H1 (cell line): ENCODE measurements at regions not wholly inside any gene's neighbourhood (a gene's known extent, or its start where the extent isn't known, plus 50 kb on each side); places are given as distances from the start of the nearest gene placed in this dataset.

ENCODE experiments used
- CTCF ChIA-PET: fragments of 300-600 bp; sonication (Branson Sonifier 250); formaldehyde crosslinking; loops from one replicate; lab custom pipeline; 2021; ENCODE audit not compliant: partially characterized antibody; lab: Charles Lee
- POLR2A ChIA-PET: fragments of 300-600 bp; sonication (Branson Sonifier 250); formaldehyde crosslinking; loops from one replicate; lab custom pipeline; 2021; ENCODE audit warnings: inconsistent platforms; ENCODE audit not compliant: partially characterized antibody; lab: Charles Lee
- DNase-seq, 2 experiments: peaks; one replicate each; pipeline versions ENCODE4 v3.0.0 to v3.0.0-alpha.2; 2010 to 2022; ENCODE audit warnings: low spot score in 2 of 2, low read depth in 1 of 2, mixed read lengths in 1 of 2
- FAIRE-seq: peaks from 2 replicates; lab custom pipeline; 2011; peaks lifted over from hg19 to GRCh38; lab: Jason Lieb, UNC
- H2AFZ ChIP-seq: 2 replicates; pipeline ENCODE4 v1.8.1; 2012; ENCODE audit warnings: low read length, inconsistent platforms
- H2AK5ac ChIP-seq: 2 replicates; pipeline ENCODE4 v1.6.1; 2013; ENCODE audit warnings: low read depth, low read length
- H2BK120ac ChIP-seq: replicated peaks from 2 replicates; pipeline ENCODE3; 2013; ENCODE audit warnings: low read depth, low read length, inconsistent platforms
- H2BK12ac ChIP-seq: 2 replicates; pipeline ENCODE4 v1.6.1; 2013; ENCODE audit warnings: low read depth, low read length
- H2BK15ac ChIP-seq: 2 replicates; pipeline ENCODE4 v1.6.1; 2013; ENCODE audit warnings: low read length
- H2BK20ac ChIP-seq: 2 replicates; pipeline ENCODE4 v1.6.1; 2013; ENCODE audit warnings: low read length
- H2BK5ac ChIP-seq: 2 replicates; pipeline ENCODE4 v1.6.1; 2013; ENCODE audit warnings: low read depth, low read length
- H3K14ac ChIP-seq: 2 replicates; pipeline ENCODE4 v1.6.1; 2013; ENCODE audit warnings: inconsistent platforms; ENCODE audit not compliant: insufficient read length
- H3K18ac ChIP-seq: 2 replicates; pipeline ENCODE4 v1.6.1; 2013; ENCODE audit warnings: low read length; ENCODE audit errors: extremely low read depth
- H3K23ac ChIP-seq: 2 replicates; pipeline ENCODE4 v1.6.1; 2013; ENCODE audit warnings: inconsistent platforms; ENCODE audit not compliant: insufficient read length
- H3K23me2 ChIP-seq: 2 replicates; pipeline ENCODE4 v1.6.1; 2013; ENCODE audit warnings: low read depth, low read length
- H3K27ac ChIP-seq: 2 replicates; pipeline ENCODE4 v1.6.1; 2011; ENCODE audit warnings: low read depth, low read length, inconsistent platforms
- H3K27me3 ChIP-seq, 4 experiments: replicated peaks in 1 of 4; 1 replicate in 1 of 4; 2 replicates in 3 of 4; pipeline versions ENCODE4 v1.6.1 to v1.8.1; 2011 to 2013; ENCODE audit warnings: low read length in 3 of 4, mild to moderate bottlenecking in 3 of 4, inconsistent platforms in 2 of 4, mixed read lengths in 2 of 4, moderate library complexity in 1 of 4; ENCODE audit not compliant: control insufficient read depth in 3 of 4, insufficient read depth in 3 of 4; ENCODE audit errors: extremely low read depth in 1 of 4
- H3K36me3 ChIP-seq, 4 experiments: 2 replicates each; pipeline versions ENCODE4 v1.6.1 to v1.8.1; 2011 to 2013; ENCODE audit warnings: mild to moderate bottlenecking in 4 of 4, low read length in 3 of 4, moderate library complexity in 2 of 4, control low read depth in 1 of 4, inconsistent platforms in 1 of 4; ENCODE audit not compliant: insufficient read depth in 4 of 4, control insufficient read depth in 2 of 4
- H3K4ac ChIP-seq: replicated peaks from 2 replicates; pipeline ENCODE3; 2013; ENCODE audit warnings: low read length, low read depth, mixed read lengths, inconsistent platforms; ENCODE audit not compliant: insufficient read length
- H3K4me1 ChIP-seq, 4 experiments: replicated peaks in 1 of 4; 1 replicate in 1 of 4; 2 replicates in 3 of 4; pipeline versions ENCODE4 v1.6.1 to v1.8.1; 2011 to 2013; ENCODE audit warnings: low read length in 3 of 4, inconsistent platforms in 2 of 4, mixed read lengths in 1 of 4; ENCODE audit not compliant: insufficient read depth in 4 of 4, control insufficient read depth in 3 of 4
- H3K4me2 ChIP-seq, 2 experiments: 2 replicates each; pipeline versions ENCODE4 v1.6.1 to v1.8.1; 2011 to 2013; ENCODE audit warnings: low read depth in 2 of 2, low read length in 2 of 2, control low read depth in 1 of 2, inconsistent platforms in 1 of 2, mild to moderate bottlenecking in 1 of 2; ENCODE audit not compliant: insufficient read depth in 1 of 2
- H3K4me3 ChIP-seq, 4 experiments: fragments of 200-600, 300-600 bp in 1 of 4; sonication (generic), shearing (Covaris generic), sonication (Bioruptor Twin) in 1 of 4; 2 replicates each; pipeline versions ENCODE4 v1.5.1 to v1.8.1; 2011 to 2016; ENCODE audit warnings: low read length in 4 of 4, low read depth in 3 of 4, control low read depth in 2 of 4, inconsistent platforms in 2 of 4, mild to moderate bottlenecking in 2 of 4, mixed read lengths in 1 of 4, moderate library complexity in 1 of 4; ENCODE audit not compliant: insufficient read depth in 2 of 4; ENCODE audit errors: extremely low read depth in 1 of 4
- H3K56ac ChIP-seq: replicated peaks from 2 replicates; pipeline ENCODE3; 2013; ENCODE audit warnings: low read depth, mild to moderate bottlenecking, mixed read lengths, low read length, inconsistent platforms; ENCODE audit not compliant: insufficient read length
- H3K79me1 ChIP-seq: 2 replicates; pipeline ENCODE4 v1.6.1; 2013; ENCODE audit warnings: low read depth, low read length, control low read depth
- H3K79me2 ChIP-seq, 2 experiments: 2 replicates each; pipeline versions ENCODE4 v1.6.1 to v1.8.1; 2012 to 2013; ENCODE audit warnings: low read length in 2 of 2, mild to moderate bottlenecking in 2 of 2, inconsistent platforms in 1 of 2; ENCODE audit not compliant: insufficient read depth in 2 of 2, control insufficient read depth in 1 of 2
- H3K9ac ChIP-seq, 4 experiments: replicated peaks in 1 of 4; 1 replicate in 1 of 4; 2 replicates in 3 of 4; pipeline versions ENCODE4 v1.6.1 to v1.8.1; 2011 to 2013; ENCODE audit warnings: low read depth in 3 of 4, low read length in 3 of 4, control low read depth in 2 of 4, mild to moderate bottlenecking in 2 of 4, moderate library complexity in 2 of 4, inconsistent platforms in 1 of 4; ENCODE audit errors: extremely low read depth in 1 of 4
- H3K9me3 ChIP-seq, 2 experiments: 2 replicates each; pipeline versions ENCODE4 v1.6.1 to v1.8.1; 2012 to 2013; ENCODE audit warnings: mild to moderate bottlenecking in 2 of 2, moderate library complexity in 2 of 2, control low read depth in 1 of 2, inconsistent platforms in 1 of 2, low read depth in 1 of 2, low read length in 1 of 2, mixed read lengths in 1 of 2; ENCODE audit not compliant: insufficient read depth in 2 of 2
- H4K20me1 ChIP-seq, 2 experiments: replicated peaks in 1 of 2; 2 replicates each; pipeline versions ENCODE3 to v1.8.1; 2011 to 2013; ENCODE audit warnings: inconsistent platforms in 2 of 2, low read length in 2 of 2, mild to moderate bottlenecking in 1 of 2; ENCODE audit not compliant: insufficient read depth in 2 of 2, control insufficient read depth in 1 of 2
- H4K5ac ChIP-seq: 2 replicates; pipeline ENCODE4 v1.6.1; 2013; ENCODE audit warnings: low read length, low read depth, mixed read lengths, inconsistent platforms; ENCODE audit not compliant: insufficient read length
- H4K8ac ChIP-seq: 2 replicates; pipeline ENCODE4 v1.8.0; 2013; ENCODE audit warnings: mild to moderate bottlenecking, moderate library complexity, low read length, inconsistent platforms; ENCODE audit not compliant: insufficient read depth; ENCODE audit errors: extremely low read depth
- H4K91ac ChIP-seq: replicated peaks from 2 replicates; pipeline ENCODE3; 2013; ENCODE audit warnings: low read length, mixed read lengths, inconsistent platforms; ENCODE audit not compliant: insufficient read length
- CEBPB ChIP-seq: IDR thresholded peaks from 2 replicates; pipeline ENCODE4 v1.6.1; 2012; ENCODE audit warnings: low read depth, low read length
- HDAC2 ChIP-seq, 2 experiments: fragments of 300-600 bp in 1 of 2; sonication (generic) in 1 of 2; IDR thresholded peaks; 2 replicates each; pipeline ENCODE4 v1.6.1; 2011 to 2012; ENCODE audit warnings: low read depth in 2 of 2, low read length in 2 of 2, mild to moderate bottlenecking in 2 of 2, moderate library complexity in 2 of 2, borderline replicate concordance in 1 of 2, inconsistent platforms in 1 of 2
- KDM4A ChIP-seq: IDR thresholded peaks from one replicate; pipeline ENCODE4 v1.7.1; 2012; ENCODE audit warnings: low read depth, mild to moderate bottlenecking, moderate library complexity, low read length, inconsistent platforms; ENCODE audit not compliant: severe bottlenecking
- KDM5A ChIP-seq: fragments of 200-600 bp; IDR thresholded peaks from 2 replicates; pipeline ENCODE4 v1.7.1; 2012; ENCODE audit warnings: mild to moderate bottlenecking, low read length, inconsistent platforms, mixed read lengths
- RAD21 ChIP-seq, 2 experiments: IDR thresholded peaks in 1 of 2; conservative IDR thresholded peaks in 1 of 2; 2 replicates each; pipeline ENCODE4 v1.6.1; 2011; ENCODE audit warnings: low read depth in 2 of 2, low read length in 2 of 2, improper control_type of control experiment in 1 of 2, inconsistent platforms in 1 of 2, mild to moderate bottlenecking in 1 of 2, moderate library complexity in 1 of 2
- SIRT6 ChIP-seq: IDR thresholded peaks from one replicate; pipeline ENCODE4 v1.7.1; 2012; ENCODE audit warnings: low read length, inconsistent platforms
- SP2 ChIP-seq: IDR thresholded peaks from 2 replicates; pipeline ENCODE4 v1.6.1; 2012; ENCODE audit warnings: mild to moderate bottlenecking, low read length, inconsistent platforms
- SP4 ChIP-seq: IDR thresholded peaks from 2 replicates; pipeline ENCODE4 v1.6.1; 2012; ENCODE audit warnings: low read length, inconsistent platforms
- SUZ12 ChIP-seq: fragments of 200-600 bp; sonication (generic); IDR thresholded peaks from 2 replicates; pipeline ENCODE4 v1.6.1; 2012; ENCODE audit warnings: mild to moderate bottlenecking, inconsistent platforms, low read length, moderate library complexity, mixed read lengths
- YY1 ChIP-seq: IDR thresholded peaks from 2 replicates; pipeline ENCODE4 v1.6.1; 2011; ENCODE audit warnings: low read depth, mild to moderate bottlenecking, low read length
- WGBS, 2 experiments: shearing (Covaris generic) in 1 of 2; methylation state at CpG; one replicate each; pipeline versions ENCODE4 v1.1.6 to v1.1.7; 2013 to 2015; ENCODE audit warnings: low lambda C conversion rate in 2 of 2, mixed read lengths in 2 of 2, inconsistent platforms in 1 of 2, low coverage in 1 of 2, missing lambda C conversion rate in 1 of 2; ENCODE audit not compliant: insufficient replicate concordance in 2 of 2, insufficient coverage in 1 of 2, insufficient read length in 1 of 2; ENCODE audit errors: extremely low coverage in 1 of 2, missing lambda C conversion rate in 1 of 2; 5-methylcytosine and 5-hydroxymethylcytosine counted together
- TF ChIP-seq, protein P1 (sequence below), 3 experiments: IDR thresholded peaks; 1 replicate in 2 of 3; 2 replicates in 1 of 3; pipeline versions ENCODE4 v1.5.1 to v1.6.1; 2011; ENCODE audit warnings: low read length in 3 of 3, mild to moderate bottlenecking in 3 of 3, inconsistent platforms in 2 of 3, low read depth in 1 of 3, moderate library complexity in 1 of 3; ENCODE audit not compliant: insufficient read depth in 1 of 3; ENCODE audit errors: control extremely low read depth in 1 of 3

GRCh38 chr1:112298558-112298957 is 97.5 kb upstream of the CTTNBP2NL start:
- no peak overlapping the region for H4K5ac ChIP-seq
- H3K27me3 ChIP-seq: no peaks in the 10 kb centered on the region
- H2BK12ac ChIP-seq: no peak overlapping the region
- POLR2A ChIA-PET: no interaction called here
- no peak overlapping the region for H2BK120ac ChIP-seq
- no peaks in the 10 kb centered on the region for H3K79me2 ChIP-seq
- H2AFZ ChIP-seq: no peak overlapping the region
- H4K8ac ChIP-seq: no peak overlapping the region
- no peak overlapping the region for H3K4ac ChIP-seq
- no peak overlapping the region for H3K4me2 ChIP-seq
- no peak overlapping the region for H3K56ac ChIP-seq
- FAIRE-seq (no peak), DNase-seq (peak; percentile 47 to 88)
- H3K4me3 ChIP-seq: no peak overlapping the region
- H2BK15ac ChIP-seq: no peak overlapping the region
- H2AK5ac ChIP-seq: no peak overlapping the region
- CTCF ChIA-PET: interaction anchor here (0.6 to 3.9 kb wide), 25 partner anchors 9 to 1985 kb away, joined by 3 to 39 read pairs (median 5); no protein-coding TSS in a partner anchor
- no peak overlapping the region for H3K9ac ChIP-seq
- no peaks in the 10 kb centered on the region; the same call in 1 of the 2 replicates for H3K23me2 ChIP-seq
- H3K23ac ChIP-seq: no peak overlapping the region
- H3K4me1 ChIP-seq: no peaks in the 10 kb centered on the region
- no peak overlapping the region for H3K18ac ChIP-seq
- no peak for TF ChIP-seq KDM4A
- no peak for TF ChIP-seq SP4
- peak; percentile 36; the same call in 1 of the 2 replicates for TF ChIP-seq YY1
- TF ChIP-seq, protein P1, sequence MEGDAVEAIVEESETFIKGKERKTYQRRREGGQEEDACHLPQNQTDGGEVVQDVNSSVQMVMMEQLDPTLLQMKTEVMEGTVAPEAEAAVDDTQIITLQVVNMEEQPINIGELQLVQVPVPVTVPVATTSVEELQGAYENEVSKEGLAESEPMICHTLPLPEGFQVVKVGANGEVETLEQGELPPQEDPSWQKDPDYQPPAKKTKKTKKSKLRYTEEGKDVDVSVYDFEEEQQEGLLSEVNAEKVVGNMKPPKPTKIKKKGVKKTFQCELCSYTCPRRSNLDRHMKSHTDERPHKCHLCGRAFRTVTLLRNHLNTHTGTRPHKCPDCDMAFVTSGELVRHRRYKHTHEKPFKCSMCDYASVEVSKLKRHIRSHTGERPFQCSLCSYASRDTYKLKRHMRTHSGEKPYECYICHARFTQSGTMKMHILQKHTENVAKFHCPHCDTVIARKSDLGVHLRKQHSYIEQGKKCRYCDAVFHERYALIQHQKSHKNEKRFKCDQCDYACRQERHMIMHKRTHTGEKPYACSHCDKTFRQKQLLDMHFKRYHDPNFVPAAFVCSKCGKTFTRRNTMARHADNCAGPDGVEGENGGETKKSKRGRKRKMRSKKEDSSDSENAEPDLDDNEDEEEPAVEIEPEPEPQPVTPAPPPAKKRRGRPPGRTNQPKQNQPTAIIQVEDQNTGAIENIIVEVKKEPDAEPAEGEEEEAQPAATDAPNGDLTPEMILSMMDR (IDR thresholded peaks at IDR 0.05; ENCODE audit: control extremely low read depth in 1 of 3, insufficient read depth in 1 of 3, low read depth in 1 of 3, low read length in 3 of 3): peak; percentile 53 to 80 (median 79)
- no peak for TF ChIP-seq SIRT6
- TF ChIP-seq SP2: no peak
- TF ChIP-seq CEBPB: no peak
- no peak for TF ChIP-seq HDAC2 (IDR thresholded peaks at IDR 0.05; ENCODE audit: borderline replicate concordance in 1 of 2, low read depth in 2 of 2, low read length in 2 of 2)
- TF ChIP-seq KDM5A: no peak
- no peak for TF ChIP-seq SUZ12
- peak; percentile 80 to 84 for TF ChIP-seq RAD21 (IDR thresholded peaks at IDR 0.05 in 1 of 2, conservative IDR thresholded peaks at IDR 0.05 in 1 of 2; ENCODE audit: low read depth in 2 of 2, low read length in 2 of 2)
- H3K14ac ChIP-seq: no peak overlapping the region
- H2BK5ac ChIP-seq: no peak overlapping the region
- H4K20me1 ChIP-seq: no peaks in the 10 kb centered on the region
- no peaks in the 10 kb centered on the region for H3K79me1 ChIP-seq
- H3K27ac ChIP-seq: no peak overlapping the region
- H3K36me3 ChIP-seq: no peaks in the 10 kb centered on the region
- peaks cover 0 to 3% of the 10 kb centered on the region in 2 experiments; a peak in 1 of 4 replicates for H3K9me3 ChIP-seq
- no peak overlapping the region for H4K91ac ChIP-seq
- H2BK20ac ChIP-seq: no peak overlapping the region
- 60% methylated on average over 1 of the region's 1 CpG; no CpG with 5 or more reads in 1 of the 2 experiments for WGBS, 2 experiments
